ENCODE measurements at regions not wholly inside any gene's neighbourhood (a gene's known extent, or its start where the extent isn't known, plus 50 kb on each side); places are given as distances from the start of the nearest gene placed in this dataset.
A peak's percentile ranks its signal among the peaks of the same experiment; 100 is the strongest.
"Not testable (repeated sequence)": the region's sequence is repeated elsewhere in the genome, so short reads cannot be mapped to it uniquely, and the experiment has no call there.

- no peak for DNase-seq (ENCODE audit: low read depth)
Measured at GRCh38 chr2:150101947-150102346, 385.5 kb downstream of the RND3 start.

GRCh38 chr2:150100834-150101233 lies 386.6 kb downstream of the RND3 start:
- no peak for DNase-seq (ENCODE audit: low read depth)

- no peak for DNase-seq (ENCODE audit: low read depth)
Measured at GRCh38 chr2:150100336-150100735, 387.1 kb downstream of the RND3 start.

- DNase-seq (ENCODE audit: low read depth): no peak
Measured at GRCh38 chr2:150099805-150100204, 387.7 kb downstream of the RND3 start.

GRCh38 chr2:150097901-150098531 lies 389.5 kb downstream of the RND3 start:
- DNase-seq (ENCODE audit: low read depth): peak; percentile 18

DNA sequence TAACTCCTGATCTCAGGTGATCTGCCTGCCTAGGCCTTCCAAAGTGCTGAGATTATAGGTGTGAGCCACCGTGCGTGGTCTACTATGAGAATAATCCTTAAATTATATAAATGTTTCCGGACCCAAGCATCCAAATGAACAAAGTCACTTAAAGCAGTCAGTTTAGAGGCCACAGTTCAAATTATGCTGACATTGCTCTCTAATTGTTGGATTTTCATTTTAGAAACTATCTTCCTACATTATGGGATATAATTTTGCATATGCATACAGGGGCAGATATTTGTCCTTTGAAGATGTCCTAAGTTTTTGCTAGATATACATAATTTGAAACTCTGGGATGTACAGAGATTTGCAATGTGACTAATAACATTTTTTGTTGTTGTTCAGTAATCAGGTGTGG lies 390.1 kb downstream of the RND3 start:
- DNase-seq (ENCODE audit: low read depth): no peak

- DNase-seq (ENCODE audit: low read depth): no peak
Measured at GRCh38 chr2:150095361-150096095, 391.9 kb downstream of the RND3 start.

- DNase-seq (ENCODE audit: low read depth): no peak
Measured at GRCh38 chr2:150091846-150092245, 395.6 kb downstream of the RND3 start.

- no peak for DNase-seq (ENCODE audit: low read depth)
Measured at GRCh38 chr2:150090031-150090430, 397.4 kb downstream of the RND3 start.

GRCh38 chr2:150088538-150088937 lies 398.9 kb downstream of the RND3 start:
- DNase-seq (ENCODE audit: low read depth): no peak

GRCh38 chr2:150085478-150085877 lies 402.0 kb downstream of the RND3 start:
- no peak for DNase-seq (ENCODE audit: low read depth)

DNA sequence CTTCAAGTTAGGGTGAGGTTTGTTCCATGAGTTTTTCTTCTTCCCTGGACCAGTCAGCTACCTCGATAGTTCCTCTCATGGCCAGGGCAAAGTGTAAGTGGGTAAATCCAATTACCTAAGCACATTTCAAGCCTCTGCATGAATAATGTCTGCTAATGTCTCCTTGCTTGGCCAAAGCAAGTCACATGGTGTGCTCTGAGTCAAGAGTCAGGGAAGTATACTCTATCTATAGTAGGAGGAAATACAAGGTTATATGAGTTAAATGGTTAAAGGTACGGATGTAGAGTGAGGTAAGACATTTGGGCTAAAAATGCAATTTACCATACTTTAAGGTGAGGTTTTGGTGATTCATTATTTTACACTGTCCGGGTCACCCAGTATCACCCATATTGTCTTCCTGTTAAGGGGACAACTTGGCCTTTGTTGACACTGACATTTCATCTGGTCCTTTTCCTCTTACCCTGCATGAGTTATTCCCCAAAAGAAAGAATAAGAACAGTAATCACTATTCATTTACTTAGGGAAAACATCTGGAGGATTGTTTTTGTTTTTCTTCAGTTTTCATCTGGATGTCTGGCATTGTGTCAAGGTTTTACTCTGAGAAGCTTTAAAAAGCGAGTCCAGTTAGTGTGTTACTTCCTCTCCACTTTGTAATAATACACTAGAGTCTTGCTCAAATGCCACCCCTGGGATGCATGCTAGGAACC lies 405.5 kb downstream of the RND3 start:
- no peak for DNase-seq (ENCODE audit: low read depth)

DNA sequence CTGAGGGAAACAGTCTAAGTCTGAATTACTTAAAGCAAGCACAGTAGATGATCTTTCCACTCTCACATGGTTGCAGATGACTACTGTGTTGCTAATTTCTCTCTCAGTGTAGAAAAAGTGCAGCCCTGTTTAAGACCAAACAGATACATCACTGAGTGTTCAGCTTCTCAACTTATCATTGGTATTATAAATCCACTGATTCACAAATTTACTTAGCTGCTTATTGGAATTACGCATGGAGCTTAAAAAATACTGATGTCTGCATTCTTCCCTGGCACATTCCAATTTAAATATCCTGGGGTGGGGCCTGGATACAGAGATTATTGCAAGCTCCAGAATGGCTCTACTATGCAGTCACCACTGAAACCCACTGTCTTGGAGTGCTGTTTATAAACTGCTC lies 411.2 kb downstream of the RND3 start:
- DNase-seq (ENCODE audit: low read depth): peak; percentile 42

DNA sequence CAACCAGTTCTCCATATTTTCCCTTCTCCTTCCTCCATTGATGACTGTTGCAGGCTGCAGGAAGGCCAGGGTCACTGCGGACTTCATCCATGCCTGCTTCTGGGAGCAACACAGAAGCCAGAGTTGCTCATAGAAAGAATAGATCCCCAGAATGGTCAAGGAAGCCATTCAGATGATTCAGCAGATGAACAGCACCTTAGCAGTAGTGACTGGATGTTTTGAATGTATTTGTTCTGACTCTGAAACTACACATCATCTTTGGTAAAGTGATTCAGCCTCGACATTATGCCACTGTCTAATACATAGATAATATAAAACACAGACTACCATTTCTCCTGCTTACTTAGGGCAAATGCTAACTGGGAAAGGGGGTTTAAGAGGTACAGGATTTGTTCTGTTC lies 411.6 kb downstream of the RND3 start:
- peak; percentile 79 for DNase-seq (ENCODE audit: low read depth)

DNA sequence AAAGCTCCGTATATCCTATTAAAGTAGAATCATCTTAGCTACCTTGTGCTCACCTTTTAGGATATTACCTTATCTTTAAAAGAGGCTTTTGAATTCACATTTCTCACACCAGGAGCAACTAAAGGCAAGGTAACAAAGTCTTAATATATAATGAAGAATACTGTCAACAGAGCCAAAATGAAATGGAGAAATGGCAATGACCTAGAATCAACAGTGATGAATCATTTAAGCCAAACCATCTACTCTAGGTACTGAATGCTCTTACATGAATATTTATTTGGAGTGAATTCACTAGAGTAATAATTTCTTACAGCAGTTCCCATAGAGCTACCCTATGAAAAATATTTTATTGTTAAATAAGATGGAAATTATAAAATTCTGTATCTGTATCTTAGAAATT lies 421.0 kb downstream of the RND3 start:
- no peak for DNase-seq (ENCODE audit: low read depth)

DNA sequence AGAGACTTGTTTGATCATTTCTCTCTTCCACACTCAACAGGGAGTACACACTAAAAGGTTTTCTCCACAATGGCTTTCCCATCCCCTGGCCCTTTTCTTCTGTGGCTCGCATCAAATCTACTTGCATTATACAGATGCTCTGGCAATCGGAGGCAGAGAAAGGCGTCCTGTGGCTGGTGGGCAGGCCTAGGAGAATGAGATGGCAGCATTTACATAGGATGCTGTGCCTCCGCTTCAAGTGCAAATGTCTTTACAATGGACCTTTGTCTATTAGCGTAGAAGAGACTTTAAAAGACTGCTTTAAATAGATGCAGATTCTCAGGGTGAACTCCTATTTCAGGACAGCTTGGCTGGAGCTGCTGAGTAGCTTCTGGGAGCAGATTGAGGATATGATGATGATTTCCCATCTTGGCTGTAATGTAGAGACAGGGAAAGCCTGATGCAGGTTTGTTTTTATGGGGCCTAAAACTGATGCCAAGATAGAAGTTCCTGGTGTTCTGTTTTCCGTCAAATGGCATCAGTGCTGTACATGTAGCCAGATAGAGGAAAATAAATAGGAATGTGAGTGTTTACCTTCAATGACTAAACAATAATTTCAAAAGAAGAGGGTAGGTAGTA lies 423.4 kb downstream of the RND3 start:
- no peak for DNase-seq (ENCODE audit: low read depth)

GRCh38 chr2:150063432-150063889 lies 424.0 kb downstream of the RND3 start:
- DNase-seq (ENCODE audit: low read depth): peak; percentile 57

DNA sequence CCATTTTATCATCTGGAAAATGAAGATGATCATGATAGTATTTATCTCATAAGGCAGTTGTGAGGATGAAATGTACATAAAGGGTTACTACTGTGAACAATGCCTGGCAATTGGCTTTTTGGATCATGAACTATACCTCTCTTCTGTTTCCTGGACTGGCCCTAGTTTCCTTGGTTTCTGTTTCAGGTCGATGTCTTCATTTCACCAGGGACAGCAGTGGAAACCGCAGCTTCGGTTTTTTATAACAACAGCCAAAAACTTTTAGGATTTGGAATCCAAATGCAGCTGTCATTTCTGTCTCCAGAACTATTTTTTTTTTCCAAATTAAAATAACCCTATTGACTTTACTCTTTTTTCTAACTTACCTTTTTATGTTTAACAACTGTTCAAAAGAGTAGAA lies 425.1 kb downstream of the RND3 start:
- DNase-seq (ENCODE audit: low read depth): no peak

DNA sequence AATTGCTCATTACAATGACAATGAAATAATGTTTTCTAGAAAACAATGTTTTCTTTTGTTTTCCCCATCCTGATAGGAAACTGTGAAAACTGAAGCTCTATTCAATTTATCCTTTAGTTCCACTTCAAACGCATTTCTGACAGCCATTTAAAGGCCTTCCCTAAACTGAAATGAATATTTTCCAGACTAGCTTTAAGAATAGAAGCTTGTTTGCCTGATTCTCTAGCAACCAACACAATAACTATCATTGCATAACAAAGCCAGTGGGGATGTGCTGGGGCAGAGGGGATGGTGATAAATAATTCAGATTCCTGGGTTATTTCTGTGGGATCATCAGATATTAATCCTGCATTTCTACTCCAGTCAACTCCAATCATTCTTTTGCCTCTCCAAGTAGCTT lies 427.1 kb downstream of the RND3 start:
- DNase-seq (ENCODE audit: low read depth): no peak

GRCh38 chr2:150059676-150060075 lies 427.8 kb downstream of the RND3 start:
- DNase-seq (ENCODE audit: low read depth): not testable (repeated sequence)

GRCh38 chr2:150052457-150052856 lies 435.0 kb downstream of the RND3 start:
- DNase-seq (ENCODE audit: low read depth): no peak

DNA sequence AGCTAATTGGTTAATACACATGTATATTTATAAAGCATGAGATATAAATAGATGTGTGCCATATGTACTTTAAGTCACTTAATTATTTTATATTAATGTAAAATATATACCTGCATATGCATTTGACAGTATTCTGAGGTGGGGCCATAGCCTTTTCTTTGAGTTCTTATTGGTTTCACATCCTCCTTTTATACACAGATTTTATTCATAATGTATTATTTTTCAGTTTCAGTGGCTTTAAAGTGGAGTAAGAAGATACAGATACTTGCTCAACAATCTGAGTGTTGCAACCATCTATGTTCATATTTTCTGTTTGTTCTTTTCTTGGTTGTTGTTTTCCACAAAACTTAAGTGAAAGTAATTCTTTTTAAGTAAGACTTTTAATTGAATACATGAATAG lies 436.5 kb downstream of the RND3 start:
- DNase-seq (ENCODE audit: low read depth): no peak

DNA sequence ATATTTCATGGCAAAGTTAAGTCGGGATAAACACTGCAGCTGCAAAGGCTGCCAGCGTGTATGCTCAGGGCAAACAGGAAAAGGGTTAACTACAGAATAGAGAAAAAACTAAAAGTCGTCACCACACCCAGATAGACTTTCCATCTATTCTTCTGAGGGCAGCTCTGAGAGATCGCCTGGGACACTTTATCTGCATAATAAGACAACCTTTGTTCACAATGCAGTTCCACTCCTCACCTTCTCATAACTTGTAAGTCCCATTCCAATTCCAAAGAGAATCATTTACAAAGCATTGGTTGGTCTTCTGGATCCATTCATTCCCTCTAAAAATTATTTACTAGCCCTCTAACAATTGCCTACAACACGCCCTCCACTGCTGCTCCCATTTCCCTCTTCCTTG lies 437.4 kb downstream of the RND3 start:
- DNase-seq (ENCODE audit: low read depth): no peak
